ENCODE measurements at regions not wholly inside any gene's neighbourhood (a gene's known extent, or its start where the extent isn't known, plus 50 kb on each side); places are given as distances from the start of the nearest gene placed in this dataset.

- DNase-seq, result no peak
Measured at GRCh38 chr2:215765729-215766360, 247.5 kb downstream of the MREG start.

GRCh38 chr2:215764441-215765048 lies 248.8 kb downstream of the MREG start:
- peak; percentile 60 for DNase-seq

DNA sequence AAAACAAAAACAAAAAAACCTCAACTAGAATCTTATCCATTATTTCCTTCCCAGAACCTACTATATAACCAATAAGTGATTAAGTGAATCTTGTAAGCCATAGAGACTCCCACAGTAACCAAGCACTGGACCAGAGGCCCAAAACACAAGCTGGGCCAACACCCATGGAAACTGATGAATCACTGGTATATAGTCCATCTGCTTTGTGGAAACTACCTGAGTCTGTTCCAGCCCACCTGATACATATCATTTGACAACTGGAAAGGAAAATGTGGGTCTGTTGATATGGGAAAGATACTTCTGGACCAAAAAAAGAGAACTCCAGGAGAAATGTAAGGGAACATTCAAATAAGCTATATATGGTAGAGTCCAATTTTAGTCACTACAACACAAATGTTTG lies 252.8 kb downstream of the MREG start:
- no peak for DNase-seq

DNA sequence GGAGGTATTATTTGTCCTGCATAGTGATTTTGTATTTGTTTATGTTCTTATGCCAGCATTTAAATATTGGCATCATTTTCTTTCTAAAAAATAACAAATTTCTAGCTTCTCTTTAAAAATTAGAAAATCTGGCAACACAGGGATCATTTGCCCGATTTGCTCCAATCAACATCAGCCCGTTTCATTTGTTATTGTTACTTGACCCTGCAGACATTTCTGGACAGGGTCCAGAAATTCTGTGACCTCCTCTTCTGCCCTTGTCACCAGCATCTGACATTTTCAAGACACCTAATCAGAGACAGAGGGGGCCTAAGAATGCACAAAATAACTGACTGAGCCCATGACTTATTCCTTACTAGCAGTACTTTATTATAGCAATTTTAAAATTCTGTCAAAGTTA lies 253.3 kb downstream of the MREG start:
- no peak for DNase-seq

GRCh38 chr2:215758691-215759090 lies 254.7 kb downstream of the MREG start:
- peak; percentile 27 for DNase-seq

DNA sequence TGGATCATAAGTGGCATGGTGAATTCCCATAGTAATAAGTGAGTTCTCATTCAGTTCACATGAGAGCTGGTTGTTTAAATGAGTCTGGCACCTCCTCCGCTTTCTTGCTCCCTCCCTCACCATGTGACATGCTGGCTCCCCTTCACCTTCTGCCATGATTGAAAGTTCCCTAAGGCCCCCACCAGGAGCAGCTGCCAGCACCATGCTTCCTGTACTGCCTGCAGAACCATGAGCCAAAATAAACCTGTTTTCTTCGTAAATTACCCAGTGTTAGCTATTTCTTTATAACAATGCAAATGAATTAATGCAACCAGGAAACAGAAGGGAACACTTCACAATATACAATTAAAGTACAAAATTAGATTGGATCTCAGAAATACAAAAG lies 257.0 kb downstream of the MREG start:
- no peak for DNase-seq

DNA sequence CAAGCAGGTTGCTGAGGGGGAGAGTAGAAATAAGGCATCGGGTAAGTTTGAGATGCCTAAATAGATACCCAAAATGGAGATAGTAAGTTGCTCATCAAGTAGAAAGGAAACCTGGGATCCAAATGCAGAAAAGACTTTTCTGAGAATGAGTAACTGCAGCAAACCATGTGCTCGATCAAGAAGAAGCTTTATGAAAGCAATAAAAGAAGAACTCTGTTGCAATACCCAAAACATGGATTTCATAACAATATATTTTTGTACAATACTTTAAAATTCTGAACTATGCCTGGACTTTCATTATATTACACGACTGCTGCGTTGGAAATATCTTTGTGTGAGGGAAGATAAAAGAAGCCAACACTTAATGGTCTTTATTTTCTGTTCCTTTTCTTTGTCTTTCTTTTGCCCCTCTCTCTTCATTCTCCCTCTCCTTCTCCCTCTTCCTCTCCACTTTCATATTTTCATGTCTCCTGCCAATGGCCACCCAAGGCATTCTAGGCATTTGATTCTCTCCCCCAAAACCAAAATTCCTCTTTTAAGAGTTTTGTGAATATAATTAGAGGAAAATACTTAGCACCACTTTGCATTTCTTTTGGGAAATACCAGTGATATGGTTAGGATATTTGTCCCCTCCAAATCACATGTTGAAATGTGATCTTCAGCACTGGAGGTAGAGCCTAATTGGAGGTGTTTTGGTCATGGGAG lies 257.6 kb downstream of the MREG start:
- DNase-seq, result no peak

GRCh38 chr2:215754546-215754945 lies 258.8 kb downstream of the MREG start:
- DNase-seq, result no peak

DNA sequence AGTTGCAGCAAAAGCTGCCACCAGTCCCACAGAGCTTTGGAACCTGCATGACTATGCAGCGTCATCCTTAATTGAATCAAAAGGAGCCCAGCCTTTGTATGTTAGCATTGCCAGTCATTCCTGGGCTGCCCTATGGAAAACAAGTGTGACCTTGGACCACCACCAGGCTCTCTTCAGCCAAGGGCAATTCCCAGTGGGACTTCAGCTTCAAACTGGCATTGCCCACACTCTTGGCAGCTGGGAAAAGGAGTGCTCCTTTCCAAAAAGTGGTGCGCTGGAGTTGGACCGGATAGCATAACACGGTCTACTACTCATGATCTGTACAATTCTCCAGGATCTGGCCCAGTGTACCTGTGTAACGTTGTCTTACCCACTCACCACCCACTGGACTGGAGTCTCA lies 259.5 kb downstream of the MREG start:
- no peak for DNase-seq

DNA sequence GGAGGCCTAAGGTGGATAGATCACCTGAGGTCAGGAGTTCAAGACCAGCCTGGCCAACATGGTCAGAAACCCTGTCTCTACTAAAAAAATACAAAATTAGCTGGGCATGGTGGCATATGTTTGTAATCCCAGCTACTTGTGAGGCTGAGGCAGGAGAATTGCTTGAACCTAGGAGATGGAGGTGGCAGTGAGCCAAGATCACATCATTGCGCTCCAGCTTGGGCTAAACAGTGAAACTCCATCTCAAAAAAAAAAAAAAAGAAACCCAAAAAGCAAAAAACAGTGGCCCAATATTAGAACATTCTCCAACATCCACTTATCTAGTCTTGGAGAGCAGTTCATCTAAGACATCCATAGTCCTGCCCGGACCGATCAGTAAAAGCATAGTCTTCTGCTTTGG lies 260.4 kb downstream of the MREG start:
- no peak for DNase-seq

GRCh38 chr2:215752436-215752835 lies 260.9 kb downstream of the MREG start:
- DNase-seq, result no peak

- no peak for DNase-seq
Measured at GRCh38 chr2:215751911-215752272, 261.5 kb downstream of the MREG start.

- DNase-seq, result peak; percentile 82
Measured at GRCh38 chr2:215751200-215751910, 262.0 kb downstream of the MREG start.

DNA sequence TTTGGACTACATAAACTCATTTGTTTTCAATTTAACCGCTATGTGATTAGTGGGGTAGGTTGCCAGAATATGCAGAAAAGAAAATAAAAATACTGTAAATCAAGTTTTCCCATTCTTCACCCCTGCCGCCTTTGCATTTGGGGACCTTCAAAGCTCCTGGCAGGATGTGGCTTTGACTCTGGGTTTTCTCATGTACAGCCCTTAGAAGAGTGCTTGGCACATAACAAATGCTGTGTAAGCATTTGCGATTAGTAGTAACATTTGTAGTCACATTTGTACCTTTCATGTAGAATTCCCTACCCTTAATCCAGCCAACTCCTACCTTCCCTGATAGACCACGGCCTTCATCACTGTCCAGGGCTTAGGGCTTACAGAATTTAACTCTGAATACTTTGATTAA lies 262.6 kb downstream of the MREG start:
- no peak for DNase-seq

DNA sequence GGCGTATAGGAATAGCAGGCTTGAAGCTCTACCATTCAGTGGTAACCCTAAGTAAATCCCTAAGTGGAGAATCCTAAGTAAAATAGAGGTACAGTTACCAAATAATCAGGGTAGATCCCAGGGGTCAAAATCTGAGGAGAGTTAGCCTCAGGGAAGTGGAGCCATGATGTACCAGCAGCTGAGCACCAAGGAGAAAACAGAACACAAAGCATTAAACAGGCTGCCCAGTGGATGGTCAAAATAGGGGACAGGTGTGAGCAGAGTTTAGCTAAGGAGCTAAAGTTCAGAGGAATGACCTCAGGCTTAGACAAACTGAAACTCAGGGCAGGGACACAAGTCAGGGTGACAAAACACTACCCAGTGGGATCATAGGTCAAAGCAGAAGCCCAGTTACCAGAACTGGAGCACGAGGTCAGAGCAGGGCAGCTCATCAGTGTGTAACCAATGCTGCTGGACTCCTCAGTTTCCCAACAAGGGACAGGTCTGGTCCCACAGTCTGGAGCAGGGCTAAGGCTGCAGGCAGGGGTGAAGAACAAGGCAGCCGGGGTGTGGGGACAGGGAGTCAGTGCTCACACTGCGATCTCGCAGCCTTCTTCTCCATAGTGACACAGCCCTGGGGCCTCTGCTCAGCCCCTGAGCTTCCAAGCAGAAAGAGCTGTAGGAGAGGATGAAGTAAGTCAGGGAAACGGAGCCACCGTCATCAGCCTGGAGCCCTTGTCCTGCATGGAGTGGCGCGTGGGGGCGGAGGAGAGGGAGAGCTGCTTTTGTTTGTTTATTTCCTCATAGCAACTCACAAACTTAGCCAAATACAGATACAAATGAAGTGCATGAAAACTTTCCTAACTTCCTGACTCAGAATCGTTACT lies 264.0 kb downstream of the MREG start:
- no peak for DNase-seq

GRCh38 chr2:215748446-215748845 lies 264.9 kb downstream of the MREG start:
- DNase-seq, result no peak

- no peak for DNase-seq
Measured at GRCh38 chr2:215746887-215747615, 266.3 kb downstream of the MREG start.

DNA sequence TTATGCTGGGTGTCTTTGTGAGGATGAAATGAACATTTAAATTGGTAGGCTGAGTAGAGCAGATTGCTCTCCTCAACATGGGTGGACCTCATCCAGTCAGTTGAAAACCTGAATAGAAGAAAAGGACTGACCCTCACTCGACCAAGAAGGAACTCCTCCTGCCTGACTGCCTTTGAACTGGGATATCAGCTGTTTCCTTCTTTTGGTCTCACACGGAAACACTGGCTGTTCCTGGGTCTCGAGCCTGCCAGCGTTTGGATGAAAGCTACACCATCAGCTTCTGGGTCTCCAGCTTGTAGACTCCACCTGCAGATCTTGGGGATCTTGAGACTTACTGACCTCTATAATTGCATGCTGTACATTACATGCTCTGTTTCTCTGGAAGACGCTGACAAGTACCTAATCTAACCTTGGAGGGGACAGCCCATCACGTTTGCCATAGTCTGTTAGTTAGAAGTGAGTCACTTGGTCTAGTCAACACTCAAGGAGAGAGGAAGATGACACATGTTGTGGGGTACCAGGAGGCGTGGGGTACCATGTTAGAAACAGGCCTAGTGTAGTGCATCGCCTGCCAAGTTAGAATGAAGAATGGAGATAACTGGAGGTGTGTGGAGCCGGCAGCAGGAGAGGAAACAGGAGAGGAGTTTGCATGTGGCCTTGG lies 267.0 kb downstream of the MREG start:
- no peak for DNase-seq

- no peak for DNase-seq
Measured at GRCh38 chr2:215745331-215745730, 268.0 kb downstream of the MREG start.

DNA sequence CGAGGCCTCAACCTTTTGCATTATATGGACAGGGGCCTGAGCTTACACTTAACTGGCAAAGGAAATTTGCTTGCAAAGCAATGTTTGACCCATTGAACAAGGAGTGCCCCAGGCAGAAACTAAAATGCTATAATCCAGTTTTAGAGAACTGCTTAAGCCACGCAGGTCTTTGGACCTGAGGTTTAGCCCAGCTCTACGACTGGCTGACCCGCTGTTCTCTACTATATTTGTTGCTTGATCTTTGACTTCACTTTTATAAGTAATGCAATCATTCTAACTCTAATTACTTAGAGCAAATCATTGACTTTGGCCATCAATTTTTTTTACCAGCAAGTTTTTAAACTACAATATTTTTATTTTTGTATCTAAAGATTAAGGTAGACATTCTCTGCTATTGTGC lies 268.8 kb downstream of the MREG start:
- no peak for DNase-seq

DNA sequence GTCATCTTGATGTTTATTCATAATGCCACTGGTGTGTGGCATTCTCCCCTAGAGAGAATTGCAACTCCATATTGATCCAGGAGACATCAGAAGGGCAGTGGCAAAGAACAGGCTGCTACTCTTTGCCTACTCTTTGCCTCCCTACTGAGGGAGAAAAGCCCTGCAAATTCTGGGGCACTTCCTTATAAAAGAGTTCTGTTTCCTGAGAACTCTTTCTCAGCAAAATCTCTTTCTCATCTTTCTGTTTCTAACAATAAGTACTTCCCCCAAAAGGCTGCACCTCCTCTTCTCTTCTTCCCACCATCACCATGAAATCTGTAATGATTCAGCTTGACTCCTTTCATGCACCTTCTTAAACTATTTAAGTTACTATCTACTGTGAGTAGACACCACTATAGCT lies 270.3 kb downstream of the MREG start:
- DNase-seq, result no peak

DNA sequence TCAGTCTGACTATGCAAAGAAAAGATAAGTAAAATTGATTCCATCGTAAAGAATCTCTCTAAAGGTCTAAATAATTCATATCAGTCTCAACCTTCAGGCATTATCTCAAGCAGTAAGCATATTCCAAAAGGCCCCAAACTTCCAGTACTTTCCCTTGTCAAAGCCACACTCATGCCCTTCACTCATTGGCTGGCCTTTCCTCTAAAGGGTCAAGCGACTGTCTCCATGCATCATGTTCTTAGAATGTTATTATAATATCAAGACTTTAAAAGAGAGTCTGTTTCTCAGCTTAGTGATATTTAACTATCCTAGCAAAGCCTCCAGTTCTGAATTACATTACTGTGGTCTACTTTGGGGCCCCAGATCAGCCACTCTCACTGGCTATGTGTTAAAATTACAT lies 271.3 kb downstream of the MREG start:
- DNase-seq, result no peak
